Keratinocyte (primary cell): ENCODE measurements at regions not wholly inside any gene's neighbourhood (a gene's known extent, or its start where the extent isn't known, plus 50 kb on each side); places are given as distances from the start of the nearest gene placed in this dataset.
"Not testable (repeated sequence)": the region's sequence is repeated elsewhere in the genome, so short reads cannot be mapped to it uniquely, and the experiment has no call there.

Experiments used
- DNase-seq: peaks from one replicate; pipeline ENCODE4 v3.0.0-alpha.2; 2011; ENCODE audit warnings: low read depth, missing footprints, low spot score
- FAIRE-seq: peaks from 2 replicates; lab custom pipeline; 2011; peaks lifted over from hg19 to GRCh38; lab: Jason Lieb, UNC
- H2AFZ ChIP-seq: 2 replicates; pipeline ENCODE4 v1.6.0; 2012; ENCODE audit warnings: low read length, control low read depth, inconsistent platforms; ENCODE audit not compliant: control insufficient read depth
- H3K27ac ChIP-seq: 2 replicates; pipeline ENCODE4 v1.5.1; 2011; ENCODE audit warnings: low read length; ENCODE audit not compliant: control insufficient read depth, insufficient read depth
- H3K27me3 ChIP-seq: 3 replicates; pipeline ENCODE4 v1.6.0; 2011; ENCODE audit warnings: low read length; ENCODE audit not compliant: control insufficient read depth, insufficient read depth; ENCODE audit errors: extremely low read depth
- H3K36me3 ChIP-seq, 2 experiments: 2 replicates in 1 of 2; 3 replicates in 1 of 2; pipeline ENCODE4 v1.5.1; 2011; ENCODE audit warnings: low read length in 2 of 2, mild to moderate bottlenecking in 1 of 2; ENCODE audit not compliant: control insufficient read depth in 2 of 2, insufficient read depth in 2 of 2; ENCODE audit errors: extremely low read depth in 1 of 2
- H3K4me1 ChIP-seq: 3 replicates; pipeline ENCODE4 v1.5.1; 2011; ENCODE audit warnings: low read length; ENCODE audit not compliant: control insufficient read depth, insufficient read depth; ENCODE audit errors: extremely low read depth
- H3K4me2 ChIP-seq: 3 replicates; pipeline ENCODE4 v1.6.0; 2011; ENCODE audit warnings: low read depth, low read length; ENCODE audit not compliant: control insufficient read depth, insufficient read depth; ENCODE audit errors: extremely low read depth
- H3K4me3 ChIP-seq, 3 experiments: fragments of 200-600 bp in 1 of 3; sonication (generic) in 1 of 3; 2 replicates in 2 of 3; 3 replicates in 1 of 3; pipeline ENCODE4 v1.5.1; 2011 to 2016; ENCODE audit warnings: low read length in 3 of 3, mild to moderate bottlenecking in 3 of 3, control low read depth in 2 of 3, inconsistent platforms in 1 of 3, low read depth in 1 of 3, mixed read lengths in 1 of 3, mixed run types in 1 of 3, moderate library complexity in 1 of 3; ENCODE audit not compliant: control insufficient read depth in 2 of 3, insufficient read depth in 2 of 3; ENCODE audit errors: extremely low read depth in 1 of 3
- H3K79me2 ChIP-seq: 2 replicates; pipeline ENCODE4 v1.6.0; 2012; ENCODE audit warnings: low read length; ENCODE audit not compliant: control insufficient read depth, insufficient read depth
- H3K9ac ChIP-seq: 3 replicates; pipeline ENCODE4 v1.6.0; 2011; ENCODE audit warnings: low read length; ENCODE audit not compliant: control insufficient read depth, insufficient read depth; ENCODE audit errors: extremely low read depth
- H3K9me1 ChIP-seq: 3 replicates; pipeline ENCODE4 v1.6.0; 2011; ENCODE audit warnings: low read length; ENCODE audit not compliant: control insufficient read depth, insufficient read depth; ENCODE audit errors: extremely low read depth
- H3K9me3 ChIP-seq: 2 replicates; pipeline ENCODE4 v1.5.1; 2012; ENCODE audit warnings: low read depth, low read length; ENCODE audit not compliant: control insufficient read depth
- H4K20me1 ChIP-seq: 3 replicates; pipeline ENCODE4 v1.6.0; 2011; ENCODE audit warnings: low read length; ENCODE audit not compliant: control insufficient read depth, insufficient read depth; ENCODE audit errors: extremely low read depth
- dilution Hi-C: fragments of 300-500 bp; cut with MboI; formaldehyde crosslinking; loops from one replicate; pipeline ENCODE4 v1.7.0; 2020; ENCODE audit warnings: low sequenced_read_pairs; ENCODE audit not compliant: extremely low pct_ligation_motif_present

DNA sequence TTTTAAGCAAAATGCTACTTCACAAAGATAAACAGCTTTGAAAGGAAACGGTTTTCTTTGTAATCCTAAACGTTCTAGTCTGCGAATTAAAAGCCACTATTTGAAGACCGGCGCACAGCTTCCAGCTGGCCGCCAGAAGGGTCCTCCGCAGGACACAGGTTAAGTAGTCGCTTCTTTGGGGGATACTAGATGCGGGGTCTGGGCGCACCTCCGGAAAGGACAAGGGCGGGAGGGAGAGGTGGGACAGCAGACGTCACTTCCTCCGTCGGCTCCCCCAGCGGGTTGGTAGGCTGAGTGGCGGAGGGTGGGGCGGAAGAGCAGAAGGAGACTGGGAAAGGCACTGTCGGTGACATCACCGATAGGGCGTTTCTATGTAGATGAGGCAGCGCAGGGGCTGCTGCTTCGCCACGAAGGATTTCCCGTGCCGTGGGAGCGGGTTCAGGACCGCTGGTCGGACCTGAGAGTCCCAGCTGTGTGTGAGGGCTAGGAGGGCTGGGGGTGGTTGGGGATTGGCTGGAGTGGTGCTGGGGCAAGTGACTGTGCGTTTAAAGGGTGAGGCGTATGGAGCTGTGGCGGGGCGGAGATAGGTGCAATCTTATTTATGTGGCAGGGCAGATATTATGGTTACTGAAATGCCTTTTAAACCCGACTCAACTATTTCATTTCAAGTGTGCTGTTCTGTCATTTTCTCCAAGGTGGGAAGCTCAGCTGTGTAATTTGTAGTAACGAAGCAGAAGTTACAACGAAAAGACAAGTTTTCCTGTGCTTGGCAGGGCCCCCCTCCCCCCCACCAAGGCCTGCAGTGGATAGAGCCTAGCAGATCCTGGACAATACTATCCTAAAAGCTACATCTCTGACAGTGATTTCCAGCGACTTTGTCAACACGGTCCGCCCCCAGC is 158.3 kb upstream of the NOTCH2NLA start:
- H2AFZ ChIP-seq, H3K79me2 ChIP-seq, H3K27me3 ChIP-seq, H3K9me1 ChIP-seq, FAIRE-seq, H4K20me1 ChIP-seq, H3K4me1 ChIP-seq, H3K36me3 ChIP-seq, H3K9me3 ChIP-seq, dilution Hi-C loops: not testable (repeated sequence)
- DNase-seq, result peak; percentile 85
- Histone ChIP-seq H3K4me3 (peak overlapping the region in 2 of 3 experiments; percentile 35 to 56), H3K27ac (peak overlapping the region; percentile 74), H3K4me2 (peak overlapping the region; percentile 39), H3K9ac (peak overlapping the region; percentile 69)

- H3K9me1 ChIP-seq, FAIRE-seq, H2AFZ ChIP-seq, H3K4me1 ChIP-seq, H3K4me2 ChIP-seq, H3K79me2 ChIP-seq, H3K4me3 ChIP-seq, H4K20me1 ChIP-seq, H3K36me3 ChIP-seq, H3K27me3 ChIP-seq, H3K9ac ChIP-seq, H3K9me3 ChIP-seq, H3K27ac ChIP-seq, DNase-seq, dilution Hi-C loops: not testable (repeated sequence)
These were observed 152.4 kb upstream of the NOTCH2NLA start for GRCh38 chr1:146381196-146381595.

GRCh38 chr1:146376708-146377496 is 148.1 kb upstream of the NOTCH2NLA start:
- H3K27ac ChIP-seq, H2AFZ ChIP-seq, H3K27me3 ChIP-seq, dilution Hi-C loops, H4K20me1 ChIP-seq, H3K9me1 ChIP-seq, H3K4me1 ChIP-seq, H3K36me3 ChIP-seq, H3K9me3 ChIP-seq, H3K79me2 ChIP-seq, FAIRE-seq: not testable (repeated sequence)
- H3K9ac ChIP-seq, result peak overlapping the region; percentile 9
- H3K4me2 ChIP-seq, result peak overlapping the region; percentile 41
- peak overlapping the region in 1 of 3 experiments; percentile 12 for H3K4me3 ChIP-seq
- peak; percentile 67 for DNase-seq

DNA sequence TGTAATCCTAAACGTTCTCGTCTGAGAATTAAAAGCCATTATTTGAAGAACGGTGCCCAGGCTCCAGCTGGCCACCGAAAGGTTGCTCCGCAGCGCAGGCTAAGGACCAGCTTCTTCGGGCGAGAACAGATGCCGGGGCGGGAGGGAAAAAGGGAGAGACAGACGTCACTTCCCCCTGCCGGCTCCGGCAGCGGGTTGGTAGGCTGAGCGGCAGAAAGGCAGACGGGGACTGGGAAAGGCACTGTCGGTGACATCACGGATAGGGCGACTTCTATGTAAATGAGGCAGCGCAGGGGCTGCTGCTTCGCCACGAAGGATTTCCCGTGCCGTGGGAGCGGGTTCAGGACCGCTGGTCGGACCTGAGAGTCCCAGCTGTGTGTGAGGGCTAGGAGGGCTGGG is 147.5 kb upstream of the NOTCH2NLA start:
- not testable (repeated sequence) for FAIRE-seq, H3K9ac ChIP-seq

More for the DNA sequence above, 147.5 kb upstream of the NOTCH2NLA start:
- peak overlapping the region in 1 of 3 experiments; percentile 23 for H3K4me3 ChIP-seq
- H3K4me2 ChIP-seq, result peak overlapping the region; percentile 22
- dilution Hi-C loops, H3K27ac ChIP-seq, H3K79me2 ChIP-seq, H4K20me1 ChIP-seq, H3K9me1 ChIP-seq, H3K36me3 ChIP-seq, H3K27me3 ChIP-seq, H3K4me1 ChIP-seq, H2AFZ ChIP-seq, H3K9me3 ChIP-seq: not testable (repeated sequence)
- peak; percentile 13 for DNase-seq
